GM21786 (cell line): ENCODE measurements at regions not wholly inside any gene's neighbourhood (a gene's known extent, or its start where the extent isn't known, plus 50 kb on each side); places are given as distances from the start of the nearest gene placed in this dataset.

Source experiments
- ATAC-seq: cut with Tn5 transposase; IDR thresholded peaks from one replicate; pipeline ENCODE4 v1.9.1; 2021; ENCODE audit not compliant: unreplicated experiment

DNA sequence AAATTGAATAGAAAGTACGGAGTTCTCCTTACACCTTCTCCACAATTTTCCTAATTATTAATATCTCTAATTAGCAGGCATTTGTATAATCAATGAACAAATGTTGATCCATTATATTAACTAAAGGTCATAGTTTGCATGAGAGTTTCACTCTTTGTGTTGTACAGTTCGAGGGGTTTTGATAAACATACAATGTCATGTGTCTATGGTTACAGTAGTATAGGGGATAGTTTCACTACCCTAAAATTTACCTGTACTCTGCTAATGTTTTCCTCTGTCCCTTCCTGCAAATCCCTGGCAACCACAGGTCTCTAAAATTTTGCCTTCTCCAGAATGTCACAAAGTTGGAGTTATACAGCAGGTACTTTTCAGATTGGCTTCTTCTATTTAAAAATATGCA is 1199.8 kb upstream of the GJE1 start:
- ATAC-seq, result no peak

GRCh38 chr6:140931581-140931980 is 1201.1 kb upstream of the GJE1 start:
- no peak for ATAC-seq

DNA sequence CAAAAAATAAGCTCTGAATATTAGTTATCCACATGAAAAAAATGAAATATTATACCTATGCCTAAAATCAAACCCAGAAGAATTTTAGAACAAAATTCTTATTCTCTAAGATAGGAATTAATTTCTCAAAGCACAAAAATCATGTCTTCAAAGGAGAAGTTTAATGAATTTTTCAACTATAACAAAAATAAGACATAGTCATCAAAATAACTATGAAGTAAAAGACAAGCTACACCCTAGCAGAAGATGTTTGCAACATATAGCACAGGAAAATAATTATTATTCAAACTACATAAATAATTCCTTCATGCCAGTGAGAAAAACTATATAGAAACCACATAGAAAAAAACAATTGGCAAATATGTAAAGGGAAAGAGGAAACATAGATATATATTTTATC is 1203.6 kb upstream of the GJE1 start:
- ATAC-seq, result no peak

- ATAC-seq, result no peak
Measured at GRCh38 chr6:140923048-140923447, 1209.7 kb upstream of the GJE1 start.

GRCh38 chr6:140921366-140922226 is 1211.1 kb upstream of the GJE1 start:
- ATAC-seq, result peak; percentile 65

DNA sequence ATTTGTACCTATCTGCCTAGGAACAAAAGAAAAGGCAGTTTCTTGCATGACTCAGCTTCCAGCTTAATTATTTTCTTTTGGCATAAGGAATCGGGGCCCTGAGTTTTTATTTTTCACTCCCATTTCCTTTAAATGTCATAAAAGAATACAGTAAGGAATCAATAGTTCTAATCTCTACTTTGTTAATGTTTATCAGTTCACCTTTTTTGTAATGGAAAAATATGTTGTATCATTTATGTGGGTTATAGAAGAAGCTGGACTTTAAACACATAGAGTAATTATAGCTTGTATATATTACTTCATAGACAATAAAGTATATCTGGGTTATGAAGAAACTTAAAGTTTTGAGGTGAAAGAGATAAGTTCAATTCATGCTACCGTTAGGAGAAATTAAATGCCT is 1214.8 kb upstream of the GJE1 start:
- ATAC-seq, result no peak

GRCh38 chr6:140915551-140915950 is 1217.2 kb upstream of the GJE1 start:
- ATAC-seq, result no peak

DNA sequence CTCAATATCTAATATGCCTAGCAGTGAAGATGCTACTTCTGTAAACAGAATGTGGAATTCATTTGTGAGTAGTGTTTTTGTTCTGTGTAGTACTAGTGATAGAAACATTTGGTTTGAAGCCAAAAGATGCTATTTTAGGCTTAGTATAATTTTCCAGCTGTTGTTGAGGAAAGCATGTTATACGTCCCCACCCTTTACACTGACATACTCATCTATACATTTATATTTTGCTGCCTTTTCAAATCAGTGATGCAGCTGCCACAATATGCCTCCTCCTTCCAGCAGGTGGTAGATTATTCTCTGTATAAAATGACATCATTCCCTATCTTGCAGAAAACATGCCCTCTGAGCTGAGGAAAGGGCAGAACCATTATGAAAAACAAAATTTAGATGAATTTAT is 1217.6 kb upstream of the GJE1 start:
- ATAC-seq, result no peak

DNA sequence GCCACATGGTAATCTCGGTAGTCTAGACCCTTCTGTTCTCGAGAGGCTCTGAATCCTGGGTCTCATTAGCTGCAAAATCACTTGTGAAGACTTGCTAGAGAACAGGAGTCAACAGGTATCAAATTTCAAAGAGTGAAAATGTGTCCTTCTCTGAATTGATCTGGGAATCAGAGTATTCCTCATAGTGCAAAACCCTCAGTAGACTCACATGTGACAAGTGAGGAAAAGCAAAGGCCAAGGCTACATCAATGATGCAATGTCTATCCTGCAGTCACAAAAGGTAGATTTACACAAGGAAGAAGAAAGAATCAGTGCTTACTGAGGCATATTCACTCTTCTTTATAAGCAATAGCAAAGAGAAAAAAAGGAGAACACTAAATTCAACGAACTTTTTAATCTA is 1220.0 kb upstream of the GJE1 start:
- no peak for ATAC-seq

DNA sequence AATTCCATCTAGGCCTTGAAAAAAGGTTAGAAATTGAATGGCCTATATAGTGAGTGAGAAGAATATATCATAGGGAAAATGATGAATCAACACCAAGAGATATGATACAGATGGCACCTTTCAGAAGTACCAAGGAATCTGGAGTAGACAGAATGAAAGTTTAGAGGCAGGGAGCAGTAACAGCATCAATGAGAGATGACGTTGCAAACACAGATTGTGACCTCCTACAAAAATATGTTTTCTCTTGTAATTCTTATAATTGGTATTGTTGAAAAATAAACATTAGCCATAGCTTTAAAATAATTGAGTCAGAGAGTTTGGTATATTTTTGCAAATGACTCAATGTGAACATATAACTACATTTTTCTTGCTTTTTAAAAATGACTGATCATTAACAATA is 1223.1 kb upstream of the GJE1 start:
- no peak for ATAC-seq

DNA sequence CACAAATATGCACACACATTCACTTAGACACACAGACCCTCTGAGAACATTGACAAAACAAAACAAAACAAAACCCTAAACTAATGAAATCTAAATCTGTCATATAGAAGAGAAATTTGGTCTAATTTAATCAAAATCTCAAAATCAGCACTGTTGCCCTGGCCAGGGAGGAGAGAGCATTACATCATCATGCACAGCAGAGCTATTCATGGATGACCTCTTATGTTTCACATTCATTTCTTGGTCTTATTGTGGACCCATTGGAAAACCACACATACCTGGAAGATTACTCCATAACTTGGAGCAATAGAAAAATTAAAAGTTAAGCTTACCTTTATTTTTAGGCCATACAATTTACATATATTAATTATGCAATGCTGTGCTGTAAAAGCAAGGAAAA is 1223.6 kb upstream of the GJE1 start:
- no peak for ATAC-seq

- ATAC-seq, result no peak
Measured at GRCh38 chr6:140908505-140908904, 1224.2 kb upstream of the GJE1 start.

GRCh38 chr6:140907235-140907634 is 1225.5 kb upstream of the GJE1 start:
- ATAC-seq, result no peak

DNA sequence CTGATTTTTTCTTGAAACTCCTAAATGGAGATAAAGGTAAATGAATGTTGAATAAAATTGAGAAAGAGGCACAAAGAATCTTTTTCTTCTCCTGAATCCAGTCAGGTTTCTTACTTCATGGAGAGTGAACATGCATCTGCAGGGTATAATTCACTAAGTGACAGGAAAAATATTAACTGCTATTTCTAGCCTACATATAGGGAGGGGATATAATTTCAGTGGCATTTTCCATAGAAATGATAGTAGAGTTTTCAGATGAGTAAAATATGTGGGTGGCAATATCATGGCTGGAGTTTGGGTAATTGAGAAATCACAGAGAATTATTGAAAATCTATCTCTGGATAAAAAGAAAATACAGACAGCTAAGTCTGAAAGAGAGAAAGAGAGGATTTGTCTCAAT is 1227.0 kb upstream of the GJE1 start:
- no peak for ATAC-seq

DNA sequence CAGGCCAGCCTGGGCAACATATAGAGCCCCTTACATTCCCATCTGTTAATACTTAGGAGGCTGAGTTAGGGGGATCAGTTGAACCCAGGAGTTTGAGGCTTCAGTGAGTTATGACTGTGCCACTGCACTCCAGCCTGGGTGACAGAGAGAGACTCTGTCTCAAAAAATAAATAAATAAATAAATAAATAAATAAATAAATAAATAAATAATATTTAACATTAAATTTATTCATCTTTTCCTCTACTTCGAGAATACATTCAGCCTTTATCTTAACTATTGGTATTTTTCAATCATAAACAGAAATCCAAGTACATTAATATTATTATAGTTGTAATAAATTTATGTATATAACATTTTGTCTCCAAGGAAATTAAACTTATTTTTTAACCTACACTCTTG is 1227.7 kb upstream of the GJE1 start:
- no peak for ATAC-seq

- no peak for ATAC-seq
Measured at GRCh38 chr6:140897804-140898573, 1234.7 kb upstream of the GJE1 start.

GRCh38 chr6:140897349-140897748 is 1235.4 kb upstream of the GJE1 start:
- no peak for ATAC-seq

DNA sequence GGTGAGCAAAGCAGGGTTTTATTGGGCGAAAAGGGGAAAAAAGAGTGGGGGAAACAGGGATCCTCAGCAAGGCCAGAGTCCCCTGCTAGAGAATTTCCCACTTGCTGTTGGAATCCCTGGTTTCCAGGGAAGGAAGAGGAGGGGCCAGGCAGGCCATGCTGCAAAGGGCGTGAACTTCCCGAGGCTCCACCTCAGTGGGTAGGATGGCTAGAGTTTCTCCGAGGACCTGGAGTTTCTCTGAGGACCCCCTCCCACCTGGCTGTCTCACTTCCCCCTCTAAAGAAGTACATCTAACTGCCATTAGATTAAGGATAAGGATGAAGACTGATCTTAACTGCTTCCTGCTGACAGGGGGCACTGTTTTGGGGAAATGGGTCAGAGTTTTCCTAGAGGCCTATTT is 1239.3 kb upstream of the GJE1 start:
- ATAC-seq, result no peak

- ATAC-seq, result no peak
Measured at GRCh38 chr6:140879946-140880345, 1252.8 kb upstream of the GJE1 start.

DNA sequence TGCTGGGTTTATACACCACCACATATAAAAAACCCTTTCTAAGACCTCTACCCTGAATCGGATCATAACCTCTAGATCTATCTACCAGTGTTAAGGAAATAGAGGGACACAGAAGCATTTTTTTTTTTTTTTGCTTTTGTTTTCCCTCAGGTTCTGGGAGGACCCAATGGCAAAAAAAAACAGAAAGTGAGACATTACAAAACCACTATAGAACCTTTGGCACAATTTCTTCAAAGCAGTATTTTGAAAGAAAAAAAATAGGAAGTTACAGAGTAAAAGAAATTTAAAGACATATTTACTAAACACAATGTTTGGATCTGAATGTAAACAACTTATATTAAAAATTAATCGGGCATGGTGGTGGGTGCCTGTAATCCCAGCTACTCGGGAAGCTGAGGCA is 1258.7 kb upstream of the GJE1 start:
- no peak for ATAC-seq

DNA sequence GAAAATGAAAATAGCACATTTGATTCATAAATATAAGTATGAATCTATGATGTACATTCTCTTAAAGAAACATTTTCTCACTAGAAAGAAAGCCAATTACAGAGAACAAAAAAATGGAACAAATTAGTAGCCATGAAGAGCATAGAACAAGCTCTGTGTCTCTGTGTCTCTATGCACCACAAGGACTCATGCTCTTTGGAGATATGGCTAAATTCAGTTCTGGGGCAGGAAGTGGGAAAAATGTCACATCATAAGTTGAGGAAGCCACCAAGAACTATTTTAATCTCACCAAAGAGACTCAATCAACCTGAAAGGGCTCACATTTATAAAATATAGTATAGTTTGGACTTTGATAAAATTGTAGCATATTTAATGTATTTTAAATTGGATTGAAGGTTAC is 1259.8 kb upstream of the GJE1 start:
- no peak for ATAC-seq

DNA sequence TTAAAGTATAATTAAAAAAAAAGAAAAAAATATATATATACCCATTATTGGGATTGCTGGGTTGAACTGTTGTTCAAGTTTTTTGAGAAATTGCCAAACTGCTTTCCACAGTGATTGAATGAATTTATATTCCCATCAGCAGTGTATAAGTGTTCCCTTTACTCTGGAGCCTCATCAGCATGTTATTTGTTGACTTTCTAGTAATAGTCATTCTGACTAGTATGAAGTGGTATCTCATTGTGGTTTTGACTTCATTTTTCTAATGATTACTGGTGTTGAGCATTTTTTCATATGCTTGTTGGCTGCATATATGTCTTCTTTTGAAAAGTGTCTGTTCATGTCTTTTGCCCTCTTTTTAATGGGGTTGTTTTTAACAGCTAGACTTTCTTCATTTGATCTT is 1260.8 kb upstream of the GJE1 start:
- ATAC-seq, result no peak
